GM23248 (cell line): ENCODE measurements at regions not wholly inside any gene's neighbourhood (a gene's known extent, or its start where the extent isn't known, plus 50 kb on each side); places are given as distances from the start of the nearest gene placed in this dataset.
A peak's percentile ranks its signal among the peaks of the same experiment; 100 is the strongest.

Experiments used
- DNase-seq: peaks from one replicate; pipeline ENCODE4 v3.0.0-alpha.2; 2015
- H2AFZ ChIP-seq: fragments of 200-600 bp; sonication (generic); 2 replicates; pipeline ENCODE4 v1.6.1; 2016; ENCODE audit warnings: antibody characterized with exemption
- H3F3A ChIP-seq: fragments of 200-600 bp; sonication (generic); 2 replicates; pipeline ENCODE4 v1.6.1; 2016; ENCODE audit warnings: mild to moderate bottlenecking, antibody characterized with exemption, mixed run types; ENCODE audit not compliant: insufficient read depth
- H3K27ac ChIP-seq: fragments of 200-600 bp; sonication (generic); 2 replicates; pipeline ENCODE4 v1.5.1; 2016; ENCODE audit warnings: mild to moderate bottlenecking
- H3K27me3 ChIP-seq: fragments of 200-600 bp; sonication (generic); replicated peaks from 2 replicates; pipeline ENCODE4 v1.6.1; 2016; ENCODE audit warnings: mild to moderate bottlenecking; ENCODE audit not compliant: insufficient read depth
- H3K36me3 ChIP-seq: fragments of 200-600 bp; sonication (generic); 2 replicates; pipeline ENCODE4 v1.6.1; 2016; ENCODE audit warnings: low read depth, mild to moderate bottlenecking
- H3K4me1 ChIP-seq: fragments of 200-600 bp; sonication (generic); 2 replicates; pipeline ENCODE4 v1.6.1; 2016; ENCODE audit warnings: mild to moderate bottlenecking; ENCODE audit not compliant: insufficient read depth
- H3K4me2 ChIP-seq: fragments of 200-600 bp; sonication (generic); one replicate; pipeline ENCODE4 v1.6.1; 2016; ENCODE audit warnings: mild to moderate bottlenecking; ENCODE audit not compliant: unreplicated experiment
- H3K4me3 ChIP-seq: fragments of 200-600 bp; sonication (generic); 2 replicates; pipeline ENCODE4 v1.5.1; 2016; ENCODE audit warnings: mild to moderate bottlenecking
- H3K79me2 ChIP-seq: fragments of 200-600 bp; sonication (generic); 2 replicates; pipeline ENCODE4 v1.6.1; 2016; ENCODE audit warnings: mild to moderate bottlenecking; ENCODE audit not compliant: insufficient read depth
- H3K9ac ChIP-seq: fragments of 200-600 bp; sonication (generic); 2 replicates; pipeline ENCODE4 v1.6.1; 2016; ENCODE audit warnings: mild to moderate bottlenecking
- H3K9me2 ChIP-seq: fragments of 200-600 bp; sonication (generic); 2 replicates; pipeline ENCODE4 v1.6.1; 2016; ENCODE audit warnings: mixed run types, mild to moderate bottlenecking, moderate library complexity; ENCODE audit not compliant: insufficient read depth
- H3K9me3 ChIP-seq: fragments of 200-600 bp; sonication (generic); one replicate; pipeline ENCODE4 v1.6.1; 2017; ENCODE audit warnings: low read depth
- H4K20me1 ChIP-seq: fragments of 200-600 bp; sonication (generic); 2 replicates; pipeline ENCODE4 v1.6.0; 2016; ENCODE audit not compliant: insufficient read depth
- EZH2 ChIP-seq: fragments of 200-600 bp; sonication (generic); IDR thresholded peaks from 2 replicates; pipeline ENCODE4 v1.6.1; 2018; ENCODE audit warnings: antibody characterized with exemption, mild to moderate bottlenecking; ENCODE audit not compliant: insufficient read depth, poor library complexity, severe bottlenecking
- EZH2phosphoT487 ChIP-seq: fragments of 200-600 bp; sonication (generic); IDR thresholded peaks from 2 replicates; pipeline ENCODE4 v1.6.1; 2018; ENCODE audit warnings: antibody characterized with exemption, moderate library complexity, mild to moderate bottlenecking, low read depth; ENCODE audit not compliant: insufficient read depth
- WGBS, 2 experiments: methylation state at CpG; one replicate each; pipeline ENCODE4 v1.1.6; 2015 to 2017; ENCODE audit warnings: low lambda C conversion rate in 2 of 2, low coverage in 1 of 2; ENCODE audit errors: missing lambda C conversion rate in 2 of 2; 5-methylcytosine and 5-hydroxymethylcytosine counted together
- in situ Hi-C: fragments of 300-500 bp; cut with MboI; formaldehyde crosslinking; loops from 2 replicates; pipeline ENCODE4 v1.15.0; 2020

- H3K36me3 ChIP-seq = no peaks in the 10 kb centered on the region
- H3K4me3 ChIP-seq = no peak overlapping the region
- in situ Hi-C loops = no loop called here
- no peaks in the 10 kb centered on the region for H4K20me1 ChIP-seq
- peak overlapping the region; percentile 37 for H2AFZ ChIP-seq
- no peaks in the 10 kb centered on the region for H3K9me2 ChIP-seq
- DNase-seq = no peak
- no peaks in the 10 kb centered on the region for H3K9me3 ChIP-seq
- 80 to 88% methylated on average over 7 of the region's 7 CpGs for WGBS, 2 experiments
- H3K4me2 ChIP-seq = no peak overlapping the region
- H3K79me2 ChIP-seq = no peaks in the 10 kb centered on the region
- H3K27ac ChIP-seq = no peak overlapping the region
- no peaks in the 10 kb centered on the region for H3K27me3 ChIP-seq
- no peaks in the 10 kb centered on the region for H3F3A ChIP-seq
- TF ChIP-seq EZH2phosphoT487 (no peak), EZH2 (no peak)
- H3K4me1 ChIP-seq = no peaks in the 10 kb centered on the region
- no peak overlapping the region for H3K9ac ChIP-seq
Measured at GRCh38 chr10:43980715-43981114, 332.0 kb upstream of the ZNF32 start.

- Histone ChIP-seq H3K36me3 (no peaks in the 10 kb centered on the region), H3K27ac (no peak overlapping the region), H3K9ac (no peak overlapping the region), H3K4me3 (no peak overlapping the region), H3K9me2 (no peaks in the 10 kb centered on the region), H3K27me3 (no peaks in the 10 kb centered on the region), H3K4me2 (no peak overlapping the region), H4K20me1 (no peaks in the 10 kb centered on the region), H3F3A (no peaks in the 10 kb centered on the region), H3K79me2 (no peaks in the 10 kb centered on the region), H2AFZ (no peak overlapping the region), H3K4me1 (no peaks in the 10 kb centered on the region), H3K9me3 (no peaks in the 10 kb centered on the region)
- TF ChIP-seq EZH2phosphoT487 = no peak
- in situ Hi-C loops = no loop called here
- 86 to 93% methylated on average over 8 of the region's 8 CpGs for WGBS, 2 experiments
- no peak for DNase-seq
Measured at GRCh38 chr10:43980313-43980712, 331.6 kb upstream of the ZNF32 start.

GRCh38 chr10:43979551-43979950, 330.9 kb upstream of the ZNF32 start:
- Histone ChIP-seq H3K9me2 (no peaks in the 10 kb centered on the region), H3K27me3 (no peaks in the 10 kb centered on the region), H3F3A (no peaks in the 10 kb centered on the region), H2AFZ (no peak overlapping the region), H3K36me3 (no peaks in the 10 kb centered on the region), H4K20me1 (no peaks in the 10 kb centered on the region), H3K4me2 (no peak overlapping the region), H3K79me2 (no peaks in the 10 kb centered on the region), H3K4me3 (no peak overlapping the region), H3K4me1 (no peaks in the 10 kb centered on the region), H3K9me3 (no peaks in the 10 kb centered on the region), H3K27ac (no peak overlapping the region), H3K9ac (no peak overlapping the region)
- no peak for TF ChIP-seq EZH2
- no peak for DNase-seq
- 80 to 94% methylated on average over 3 of the region's 3 CpGs for WGBS, 2 experiments
- in situ Hi-C loops = no loop called here

- no peak overlapping the region for H3K27ac ChIP-seq
- no peaks in the 10 kb centered on the region for H4K20me1 ChIP-seq
- no peak for DNase-seq
- TF ChIP-seq EZH2 = no peak
- TF ChIP-seq EZH2phosphoT487 = no peak
- H3K9ac ChIP-seq = no peak overlapping the region
- H3F3A ChIP-seq = no peaks in the 10 kb centered on the region
- no peaks in the 10 kb centered on the region for H3K9me2 ChIP-seq
- no peaks in the 10 kb centered on the region for H3K4me1 ChIP-seq
- H3K4me3 ChIP-seq = no peak overlapping the region
- in situ Hi-C loops = no loop called here
- 89% methylated on average over 9 of the region's 9 CpGs for WGBS, 2 experiments
- H3K9me3 ChIP-seq = no peaks in the 10 kb centered on the region
- H3K27me3 ChIP-seq = no peaks in the 10 kb centered on the region
- no peak overlapping the region for H2AFZ ChIP-seq
- no peaks in the 10 kb centered on the region for H3K36me3 ChIP-seq
- H3K4me2 ChIP-seq = no peak overlapping the region
- H3K79me2 ChIP-seq = no peaks in the 10 kb centered on the region
Measured at GRCh38 chr10:43978936-43979335, 330.3 kb upstream of the ZNF32 start.

- DNase-seq = no peak
- no peaks in the 10 kb centered on the region for H3K79me2 ChIP-seq
- H3F3A ChIP-seq = no peaks in the 10 kb centered on the region
- no peak overlapping the region for H2AFZ ChIP-seq
- no peak overlapping the region for H3K27ac ChIP-seq
- H3K9ac ChIP-seq = no peak overlapping the region
- H3K27me3 ChIP-seq = no peaks in the 10 kb centered on the region
- no peak for TF ChIP-seq EZH2phosphoT487
- TF ChIP-seq EZH2 = no peak
- no peaks in the 10 kb centered on the region for H3K9me3 ChIP-seq
- in situ Hi-C loops = no loop called here
- H3K4me2 ChIP-seq = no peak overlapping the region
- no peaks in the 10 kb centered on the region for H3K9me2 ChIP-seq
- H3K4me3 ChIP-seq = no peak overlapping the region
- WGBS, 2 experiments = 93 to 97% methylated on average over 5 of the region's 5 CpGs
- H4K20me1 ChIP-seq = no peaks in the 10 kb centered on the region
- no peaks in the 10 kb centered on the region for H3K36me3 ChIP-seq
- H3K4me1 ChIP-seq = no peaks in the 10 kb centered on the region
Measured at GRCh38 chr10:43978091-43978490, 329.4 kb upstream of the ZNF32 start.
